HG03432 (cell line): ENCODE measurements at regions not wholly inside any gene's neighbourhood (a gene's known extent, or its start where the extent isn't known, plus 50 kb on each side); places are given as distances from the start of the nearest gene placed in this dataset.
"Not testable (repeated sequence)": the region's sequence is repeated elsewhere in the genome, so short reads cannot be mapped to it uniquely, and the experiment has no call there.

ENCODE experiments used
- ATAC-seq: cut with Tn5 transposase; IDR thresholded peaks from one replicate; pipeline ENCODE4 v1.9.1; 2021; ENCODE audit warnings: mild to moderate bottlenecking, moderate library complexity; ENCODE audit not compliant: unreplicated experiment

DNA sequence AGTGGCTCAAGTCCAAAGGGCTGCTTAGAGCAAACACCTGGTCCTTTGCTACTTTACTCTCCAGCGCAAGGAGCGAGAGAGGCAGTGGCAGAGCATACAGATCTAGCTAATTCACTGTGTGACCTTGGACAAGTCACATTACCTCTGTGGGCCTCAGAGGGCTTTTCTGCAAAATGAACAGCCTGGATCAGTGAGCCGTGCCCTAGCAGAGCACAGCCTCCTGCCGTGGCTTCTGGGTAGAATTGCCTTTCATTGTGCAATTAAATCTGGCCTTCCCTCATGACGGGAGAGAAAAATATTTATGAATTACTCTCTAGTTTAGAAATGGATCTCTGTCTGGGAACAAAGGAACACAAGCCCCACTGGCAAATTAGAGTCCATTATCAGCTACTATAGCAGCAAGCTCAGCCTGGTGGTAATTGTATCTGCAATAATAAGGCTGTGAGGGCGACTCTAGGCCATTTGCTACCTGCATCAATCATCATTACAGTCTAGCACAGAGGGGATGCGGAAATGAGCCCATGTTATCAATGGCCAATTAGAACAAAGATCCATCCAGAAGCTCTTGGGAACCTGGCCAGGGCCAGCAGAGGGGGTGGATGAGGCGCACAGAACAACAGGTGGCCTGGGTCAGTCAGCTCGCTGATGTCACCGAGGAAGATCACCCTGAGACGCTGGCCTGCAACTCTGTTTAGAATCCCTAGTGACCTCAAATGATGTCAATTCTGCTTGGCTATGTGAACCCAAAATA is 114.2 kb upstream of the LY86 start:
- ATAC-seq: no peak

- ATAC-seq: no peak
These were observed 108.7 kb upstream of the LY86 start for GRCh38 chr6:6479785-6480184.

DNA sequence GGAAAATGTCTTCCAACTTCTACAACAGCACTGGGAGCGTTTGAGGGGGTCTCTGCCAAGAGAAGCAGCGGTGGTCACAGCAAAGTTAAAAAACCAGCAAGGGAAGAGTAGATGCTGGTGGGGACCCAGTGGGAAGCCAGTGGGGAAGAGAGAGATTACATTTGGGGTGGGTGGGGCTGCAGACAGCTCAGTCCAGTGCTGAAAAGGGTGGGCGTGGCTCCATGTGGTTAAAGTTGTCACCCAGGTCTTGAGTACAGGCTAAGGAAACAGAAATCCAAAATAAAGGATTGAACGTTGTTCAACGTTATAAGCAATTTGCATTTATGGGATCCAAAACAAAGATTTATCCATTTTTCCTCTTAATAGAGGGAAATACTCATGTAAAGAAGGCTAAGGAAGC is 106.3 kb upstream of the LY86 start:
- no peak for ATAC-seq

GRCh38 chr6:6483168-6483567 is 105.4 kb upstream of the LY86 start:
- no peak for ATAC-seq

- ATAC-seq: no peak
These were observed 104.8 kb upstream of the LY86 start for GRCh38 chr6:6483733-6484132.

DNA sequence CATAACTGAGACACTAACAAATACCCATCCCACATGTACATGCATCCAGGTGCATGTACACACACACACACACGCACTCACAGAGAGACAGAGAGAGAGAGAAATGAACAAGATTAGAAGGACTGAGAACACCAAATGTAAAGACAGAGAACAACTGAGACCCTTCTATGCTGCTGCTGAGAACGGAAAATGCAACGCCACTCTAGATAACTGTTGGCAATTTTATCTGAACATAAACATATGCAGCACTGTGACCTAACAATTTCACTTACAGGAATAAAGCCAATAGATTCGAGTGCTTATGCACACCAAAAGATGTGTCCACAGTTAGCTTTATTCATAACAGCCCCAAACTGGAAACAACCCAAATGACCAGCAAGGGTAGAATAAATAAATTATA is 103.8 kb upstream of the LY86 start:
- no peak for ATAC-seq

GRCh38 chr6:6486595-6486994 is 101.9 kb upstream of the LY86 start:
- ATAC-seq: no peak

- ATAC-seq: no peak
These were observed 96.8 kb upstream of the LY86 start for GRCh38 chr6:6491761-6492160.

- ATAC-seq: no peak
These were observed 95.8 kb upstream of the LY86 start for GRCh38 chr6:6492675-6493074.

- ATAC-seq: not testable (repeated sequence)
These were observed 94.4 kb upstream of the LY86 start for GRCh38 chr6:6494139-6494538.

- ATAC-seq: no peak
These were observed 93.8 kb upstream of the LY86 start for GRCh38 chr6:6494677-6495076.

- ATAC-seq: no peak
These were observed 92.7 kb upstream of the LY86 start for GRCh38 chr6:6495851-6496250.

DNA sequence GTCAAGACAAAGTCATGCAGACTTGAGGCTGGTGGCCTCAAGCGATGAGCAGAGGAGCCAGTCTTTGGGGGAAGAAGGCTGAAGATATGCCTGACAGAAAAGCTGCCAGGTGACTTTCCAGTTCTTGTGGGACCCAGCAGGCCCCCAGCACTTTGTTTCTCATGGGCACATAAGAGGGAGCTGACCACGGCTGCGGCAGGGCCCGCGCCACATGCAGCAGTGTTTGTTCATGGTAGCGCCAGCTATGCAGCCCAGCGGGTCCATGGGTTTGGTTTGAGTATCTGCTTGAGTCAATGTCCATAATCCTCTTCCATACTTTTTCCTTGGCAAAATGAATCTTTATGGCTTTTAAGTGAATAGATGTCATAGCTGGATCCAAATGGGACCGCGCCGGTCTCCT is 91.0 kb upstream of the LY86 start:
- no peak for ATAC-seq

DNA sequence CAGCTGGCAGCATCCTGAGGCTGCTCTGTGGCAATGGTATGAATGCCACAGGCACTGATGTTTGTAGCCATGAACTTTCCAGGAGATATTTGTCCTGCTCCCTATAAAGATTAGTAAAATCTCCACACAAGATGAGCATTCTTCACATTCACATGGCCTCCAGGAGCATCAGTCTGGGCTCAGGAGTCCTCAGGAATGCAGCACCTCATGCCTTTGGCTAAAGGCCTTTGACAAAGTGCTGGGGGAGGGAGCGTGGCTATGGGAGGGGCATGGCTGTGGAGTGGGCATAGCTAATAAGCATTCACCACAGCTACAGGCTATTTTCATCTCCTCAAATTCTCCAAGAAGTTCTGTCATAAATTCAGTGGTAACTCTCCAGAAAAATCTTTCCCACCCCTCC is 90.5 kb upstream of the LY86 start:
- ATAC-seq: no peak

DNA sequence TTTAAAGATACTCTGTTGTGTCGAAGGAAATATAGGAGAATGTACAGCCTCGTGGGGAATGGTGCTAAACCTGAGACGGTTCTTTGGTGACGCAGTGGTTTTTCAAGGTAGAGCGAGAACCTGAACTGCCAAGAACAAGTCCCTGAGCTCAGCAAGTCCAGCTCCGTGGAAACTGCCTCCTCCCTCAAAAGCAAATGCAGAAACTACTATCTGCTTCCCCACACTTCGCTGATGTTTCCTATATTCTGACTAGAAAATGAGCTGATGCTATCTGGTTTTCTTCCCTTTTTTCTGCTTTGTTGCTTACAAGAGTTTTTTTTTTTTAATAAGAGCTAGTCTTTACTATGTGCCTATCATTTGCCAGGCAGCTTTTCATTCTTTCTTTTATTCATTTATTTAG is 85.3 kb upstream of the LY86 start:
- ATAC-seq: no peak

DNA sequence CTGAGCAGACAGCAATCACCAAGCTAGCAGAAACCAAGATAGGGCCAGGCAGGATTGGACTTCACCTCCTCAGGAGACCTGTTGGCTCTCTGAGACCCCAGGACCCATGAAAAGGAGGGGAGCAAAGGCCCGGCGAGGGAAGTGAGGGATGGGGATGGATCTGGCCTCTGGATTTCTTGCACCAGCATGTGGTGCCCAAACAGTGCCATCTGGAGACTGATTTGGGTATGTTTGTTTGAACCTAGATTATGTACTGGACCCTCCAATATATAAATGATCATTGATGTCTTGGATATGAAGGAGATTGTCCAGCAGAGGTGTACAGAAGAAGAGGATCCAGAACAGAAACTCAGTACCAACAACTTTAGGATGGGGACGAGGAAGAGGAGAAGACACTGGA is 83.4 kb upstream of the LY86 start:
- ATAC-seq: no peak

- no peak for ATAC-seq
These were observed 79.9 kb upstream of the LY86 start for GRCh38 chr6:6508643-6509042.

- no peak for ATAC-seq
These were observed 79.2 kb upstream of the LY86 start for GRCh38 chr6:6509284-6509683.

GRCh38 chr6:6512711-6513110 is 75.8 kb upstream of the LY86 start:
- ATAC-seq: no peak

DNA sequence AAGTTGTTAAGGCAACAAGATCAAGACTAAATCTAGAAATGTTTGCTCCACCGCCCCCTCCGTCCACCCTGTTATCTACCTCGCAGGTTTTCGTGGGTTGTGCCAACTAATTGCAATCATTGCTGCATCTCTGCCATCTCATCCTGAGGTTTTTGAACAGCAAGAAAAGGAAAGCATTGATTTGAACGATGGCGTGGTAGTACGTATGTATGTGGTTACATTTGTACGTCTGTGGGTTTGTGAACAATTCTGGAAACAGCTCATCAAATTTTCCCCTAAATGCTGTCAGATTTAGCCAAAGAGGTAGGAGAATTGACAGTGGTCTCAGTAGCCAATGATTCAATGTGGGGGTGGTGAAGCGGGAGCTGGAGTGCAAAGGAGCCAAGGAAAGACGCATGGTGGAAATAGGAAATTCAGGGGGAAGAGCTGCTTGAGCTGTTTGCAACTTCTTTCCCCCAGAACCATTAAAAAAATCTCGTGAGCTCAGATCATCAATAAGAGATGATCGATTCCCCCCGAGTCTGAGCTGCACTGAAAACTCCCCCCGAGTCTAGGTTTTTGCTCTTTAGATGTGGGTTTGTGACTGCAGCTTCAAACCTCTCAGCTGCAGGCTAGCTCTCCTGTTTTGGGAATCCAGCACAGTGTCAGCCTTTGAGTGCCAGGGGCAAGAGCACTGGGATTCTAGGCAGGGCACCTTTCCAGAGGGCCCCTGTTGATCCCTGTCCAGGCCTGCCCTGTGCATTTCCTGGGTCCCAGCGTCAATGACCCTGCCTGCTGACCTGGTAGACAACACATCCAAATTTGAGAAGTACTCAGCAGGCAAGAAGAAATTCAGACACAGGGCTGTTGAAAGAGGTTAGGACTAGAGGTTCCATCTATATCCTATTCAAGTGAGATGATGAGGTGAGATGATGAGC is 72.6 kb upstream of the LY86 start:
- peak; percentile 79 for ATAC-seq

GRCh38 chr6:6516666-6517458 is 71.7 kb upstream of the LY86 start:
- no peak for ATAC-seq
